GM23338 (cell line): ENCODE measurements at regions not wholly inside any gene's neighbourhood (a gene's known extent, or its start where the extent isn't known, plus 50 kb on each side); places are given as distances from the start of the nearest gene placed in this dataset.

Source experiments
- ATAC-seq: fragments of 200-7000 bp; cut with Tn5 transposase; 3 replicates; pipeline ENCODE4 v1.9.1; 2020
- DNase-seq: peaks from one replicate; pipeline ENCODE4 v3.0.0-alpha.2; 2015; ENCODE audit warnings: low spot score
- H2AFZ ChIP-seq: fragments of 200-600 bp; sonication (generic); 2 replicates; pipeline ENCODE4 v1.8.0; 2016; ENCODE audit warnings: antibody characterized with exemption, mild to moderate bottlenecking, moderate library complexity
- H3F3A ChIP-seq: fragments of 200-600 bp; sonication (generic); replicated peaks from 2 replicates; pipeline ENCODE4 v1.8.0; 2017; ENCODE audit warnings: antibody characterized with exemption, mixed run types, low read depth
- H3K27ac ChIP-seq: fragments of 200-600 bp; sonication (generic); 2 replicates; pipeline ENCODE4 v1.6.1; 2016; ENCODE audit warnings: low read depth
- H3K27me3 ChIP-seq: fragments of 200-600 bp; sonication (generic); 2 replicates; pipeline ENCODE4 v1.8.0; 2016; ENCODE audit warnings: mild to moderate bottlenecking, mixed run types, moderate library complexity; ENCODE audit not compliant: insufficient read depth
- H3K36me3 ChIP-seq: fragments of 200-600 bp; sonication (generic); 2 replicates; pipeline ENCODE4 v1.8.0; 2016; ENCODE audit warnings: mild to moderate bottlenecking; ENCODE audit not compliant: insufficient read depth
- H3K4me1 ChIP-seq: fragments of 200-600 bp; sonication (generic); 2 replicates; pipeline ENCODE4 v1.8.0; 2016; ENCODE audit warnings: mild to moderate bottlenecking, moderate library complexity; ENCODE audit not compliant: insufficient read depth
- H3K4me2 ChIP-seq: fragments of 200-600 bp; sonication (generic); 2 replicates; pipeline ENCODE4 v1.7.1; 2017; ENCODE audit warnings: mixed run types
- H3K4me3 ChIP-seq: fragments of 200-600 bp; sonication (generic); 2 replicates; pipeline ENCODE4 v1.6.1; 2016; ENCODE audit warnings: mixed run types
- H3K79me2 ChIP-seq: fragments of 200-600 bp; sonication (generic); replicated peaks from 2 replicates; pipeline ENCODE4 v1.8.0; 2017; ENCODE audit warnings: mild to moderate bottlenecking; ENCODE audit not compliant: insufficient read depth
- H3K9me2 ChIP-seq: fragments of 200-600 bp; sonication (generic); 2 replicates; pipeline ENCODE4 v1.8.0; 2017; ENCODE audit not compliant: insufficient read depth
- H4K20me1 ChIP-seq: fragments of 200-600 bp; sonication (generic); replicated peaks from 2 replicates; pipeline ENCODE4 v1.8.0; 2017; ENCODE audit warnings: mild to moderate bottlenecking; ENCODE audit not compliant: insufficient read depth
- H3K27ac Mint-ChIP-seq: 2 replicates; pipeline ENCODE4 v1.8.0; 2020; ENCODE audit warnings: inconsistent platforms, mild to moderate bottlenecking, moderate library complexity, mixed read lengths
- H3K27me3 Mint-ChIP-seq: 3 replicates; pipeline ENCODE4 v1.8.0; 2022; ENCODE audit warnings: low read depth, mild to moderate bottlenecking, moderate library complexity, mixed read lengths, inconsistent platforms; ENCODE audit not compliant: insufficient read depth, poor library complexity
- H3K36me3 Mint-ChIP-seq: 3 replicates; pipeline ENCODE4 v1.8.0; 2021; ENCODE audit warnings: low read depth, mild to moderate bottlenecking, inconsistent platforms, moderate library complexity, mixed read lengths
- H3K4me1 Mint-ChIP-seq: 3 replicates; pipeline ENCODE4 v1.8.0; 2020; ENCODE audit warnings: mild to moderate bottlenecking, inconsistent platforms, mixed read lengths
- H3K4me3 Mint-ChIP-seq: 3 replicates; pipeline ENCODE4 v1.8.0; 2021; ENCODE audit warnings: moderate library complexity, mild to moderate bottlenecking, inconsistent platforms, mixed read lengths
- H3K9me3 Mint-ChIP-seq: 3 replicates; pipeline ENCODE4 v1.8.0; 2020; ENCODE audit warnings: moderate library complexity, mild to moderate bottlenecking, inconsistent platforms, mixed read lengths
- CREB1 ChIP-seq: fragments of 250-450 bp; sonication (Bioruptor Pico); IDR thresholded peaks from 2 replicates; pipeline ENCODE4 v1.5.0; 2020; ENCODE audit warnings: low read depth, mild to moderate bottlenecking, moderate library complexity
- CTCF ChIP-seq, 2 experiments: fragments of 200-600 bp in 1 of 2; sonication (generic) in 1 of 2; conservative IDR thresholded peaks; 2 replicates each; pipeline versions ENCODE4 v1.5.1 to v1.6.1; 2016 to 2017; ENCODE audit warnings: antibody characterized with exemption in 2 of 2, low read depth in 2 of 2, mild to moderate bottlenecking in 2 of 2, moderate library complexity in 1 of 2
- EZH2 ChIP-seq: fragments of 200-600 bp; sonication (generic); IDR thresholded peaks from one replicate; pipeline ENCODE4 v1.8.0; 2017; ENCODE audit warnings: antibody characterized with exemption, mild to moderate bottlenecking, low read depth; ENCODE audit not compliant: unreplicated experiment
- EZH2phosphoT487 ChIP-seq: fragments of 200-600 bp; sonication (generic); IDR thresholded peaks from one replicate; pipeline ENCODE4 v1.8.1; 2018; ENCODE audit warnings: antibody characterized with exemption; ENCODE audit not compliant: unreplicated experiment
- POLR2AphosphoS5 ChIP-seq: IDR thresholded peaks from 2 replicates; pipeline ENCODE4 v1.6.1; 2016; ENCODE audit warnings: antibody characterized with exemption, low read depth
- STAT1 ChIP-seq: IDR thresholded peaks from one replicate; pipeline ENCODE4 v1.6.1; 2016; ENCODE audit warnings: antibody characterized with exemption; ENCODE audit not compliant: unreplicated experiment
- ZNF462 ChIP-seq: fragments of 250-450 bp; sonication (Bioruptor Pico); IDR thresholded peaks from 2 replicates; pipeline ENCODE4 v1.5.0; 2020; ENCODE audit warnings: mild to moderate bottlenecking, moderate library complexity
- TF ChIP-seq, protein P1 (sequence below): IDR thresholded peaks from one replicate; pipeline ENCODE4 v1.6.1; 2018; ENCODE audit warnings: antibody characterized with exemption; ENCODE audit not compliant: unreplicated experiment

- TF ChIP-seq, protein P1, sequence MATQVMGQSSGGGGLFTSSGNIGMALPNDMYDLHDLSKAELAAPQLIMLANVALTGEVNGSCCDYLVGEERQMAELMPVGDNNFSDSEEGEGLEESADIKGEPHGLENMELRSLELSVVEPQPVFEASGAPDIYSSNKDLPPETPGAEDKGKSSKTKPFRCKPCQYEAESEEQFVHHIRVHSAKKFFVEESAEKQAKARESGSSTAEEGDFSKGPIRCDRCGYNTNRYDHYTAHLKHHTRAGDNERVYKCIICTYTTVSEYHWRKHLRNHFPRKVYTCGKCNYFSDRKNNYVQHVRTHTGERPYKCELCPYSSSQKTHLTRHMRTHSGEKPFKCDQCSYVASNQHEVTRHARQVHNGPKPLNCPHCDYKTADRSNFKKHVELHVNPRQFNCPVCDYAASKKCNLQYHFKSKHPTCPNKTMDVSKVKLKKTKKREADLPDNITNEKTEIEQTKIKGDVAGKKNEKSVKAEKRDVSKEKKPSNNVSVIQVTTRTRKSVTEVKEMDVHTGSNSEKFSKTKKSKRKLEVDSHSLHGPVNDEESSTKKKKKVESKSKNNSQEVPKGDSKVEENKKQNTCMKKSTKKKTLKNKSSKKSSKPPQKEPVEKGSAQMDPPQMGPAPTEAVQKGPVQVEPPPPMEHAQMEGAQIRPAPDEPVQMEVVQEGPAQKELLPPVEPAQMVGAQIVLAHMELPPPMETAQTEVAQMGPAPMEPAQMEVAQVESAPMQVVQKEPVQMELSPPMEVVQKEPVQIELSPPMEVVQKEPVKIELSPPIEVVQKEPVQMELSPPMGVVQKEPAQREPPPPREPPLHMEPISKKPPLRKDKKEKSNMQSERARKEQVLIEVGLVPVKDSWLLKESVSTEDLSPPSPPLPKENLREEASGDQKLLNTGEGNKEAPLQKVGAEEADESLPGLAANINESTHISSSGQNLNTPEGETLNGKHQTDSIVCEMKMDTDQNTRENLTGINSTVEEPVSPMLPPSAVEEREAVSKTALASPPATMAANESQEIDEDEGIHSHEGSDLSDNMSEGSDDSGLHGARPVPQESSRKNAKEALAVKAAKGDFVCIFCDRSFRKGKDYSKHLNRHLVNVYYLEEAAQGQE = no peak
- TF ChIP-seq CREB1 (CRISPR knock-in tag) (no peak), EZH2 (no peak), STAT1 (no peak), CTCF (conservative IDR thresholded peaks at IDR 0.05; ENCODE audit: low read depth in 2 of 2) (no peak)
Measured at GRCh38 chr11:64458997-64459396, 96.7 kb upstream of the SLC22A11 start (continued).

- Histone ChIP-seq H3F3A (no peaks in the 10 kb centered on the region), H3K4me2 (no peak overlapping the region), H4K20me1 (no peaks in the 10 kb centered on the region), H3K79me2 (no peaks in the 10 kb centered on the region), H3K36me3 (no peaks in the 10 kb centered on the region), H3K27me3 (no peaks in the 10 kb centered on the region), H3K4me3 (no peak overlapping the region), H3K9me2 (no peaks in the 10 kb centered on the region), H3K4me1 (peaks cover 10% of the 10 kb centered on the region; the same call in 1 of the 2 replicates), H2AFZ (no peak overlapping the region), H3K27ac (no peak overlapping the region)
- Mint-ChIP-seq H3K27ac (0 out of 2 replicates have a peak overlapping the region, but pooled peaks have one; percentile 14), H3K27me3 (peaks cover 13% of the 10 kb centered on the region), H3K4me1 (peaks cover 16% of the 10 kb centered on the region; the same call in 2 of the 3 replicates), H3K9me3 (no peaks in the 10 kb centered on the region), H3K36me3 (no peaks in the 10 kb centered on the region), H3K4me3 (no peak overlapping the region)
- DNase-seq (no peak), ATAC-seq (no peak)
- TF ChIP-seq ZNF462 (CRISPR knock-in tag) = no peak
- TF ChIP-seq EZH2phosphoT487 = no peak
- TF ChIP-seq CTCF (conservative IDR thresholded peaks at IDR 0.05; ENCODE audit: low read depth in 2 of 2) = no peak
- no peak for TF ChIP-seq POLR2AphosphoS5
Measured at GRCh38 chr11:64459609-64460008, 96.1 kb upstream of the SLC22A11 start.
